ENCODE measurements at regions not wholly inside any gene's neighbourhood (a gene's known extent, or its start where the extent isn't known, plus 50 kb on each side); places are given as distances from the start of the nearest gene placed in this dataset.

GRCh38 chr19:28574212-28574611 lies 638.7 kb downstream of the UQCRFS1 start:
- no peak overlapping the region for H3K23ac ChIP-seq (ENCODE audit: insufficient read length, low read depth, low read length)
- H3T11ph ChIP-seq (ENCODE audit: low read length): no peak overlapping the region
- no peak overlapping the region for H3K18ac ChIP-seq (ENCODE audit: insufficient read length, low read depth, low read length)
- no peak overlapping the region for H2BK15ac ChIP-seq (ENCODE audit: low read depth, low read length)
- no peak overlapping the region for H4K91ac ChIP-seq (ENCODE audit: insufficient read length, low read depth, low read length)
- no peak overlapping the region for H3K14ac ChIP-seq (ENCODE audit: insufficient read depth, low read length)
- peaks cover 0 to 2% of the 10 kb centered on the region in 2 experiments; a peak in 1 of 5 replicates for H3K9me3 Mint-ChIP-seq
- peaks cover 2% of the 10 kb centered on the region; the same call in 1 of the 2 replicates for H3K4me1 ChIP-seq (ENCODE audit: insufficient read depth, low read length)
- H3K79me2 ChIP-seq (ENCODE audit: insufficient read depth, low read length): no peaks in the 10 kb centered on the region
- no peaks in the 10 kb centered on the region; a peak in 2 of 7 replicates for H3K36me3 Mint-ChIP-seq (ENCODE audit: insufficient read depth in 1 of 3, low read depth in 3 of 3)
- H2AFZ ChIP-seq (ENCODE audit: low read length): no peak overlapping the region
- H3K4me3 Mint-ChIP-seq: no peak overlapping the region
- no peaks in the 10 kb centered on the region for H3K79me1 ChIP-seq (ENCODE audit: insufficient read depth, low read depth, low read length, poor library complexity, severe bottlenecking)
- H4K8ac ChIP-seq (replicated peaks; ENCODE audit: insufficient read length, low read depth, low read length): no peak overlapping the region
- no peak overlapping the region for H2BK12ac ChIP-seq (ENCODE audit: insufficient read length, low read depth, low read length)
- H4K20me1 ChIP-seq (ENCODE audit: control insufficient read depth, insufficient read depth, insufficient read length): no peaks in the 10 kb centered on the region
- no peak overlapping the region for H4K5ac ChIP-seq (ENCODE audit: insufficient read length, low read depth, low read length)
- no peak overlapping the region for H2BK5ac ChIP-seq (ENCODE audit: insufficient read length, low read length)
- H3K23me2 ChIP-seq (ENCODE audit: insufficient read length, low read depth, low read length, poor library complexity, severe bottlenecking): no peaks in the 10 kb centered on the region
- WGBS (ENCODE audit: extremely low coverage, insufficient read length, low lambda C conversion rate): no CpG with 5 or more reads among the region's 4 CpGs
- no peak overlapping the region for H3K56ac ChIP-seq (ENCODE audit: insufficient read length, low read depth, low read length)
- no peak overlapping the region for H2BK20ac ChIP-seq (ENCODE audit: low read depth, low read length, poor library complexity, severe bottlenecking)
- no peak overlapping the region for H3K9ac ChIP-seq (ENCODE audit: extremely low read depth, insufficient read length, low read length)
- no peak overlapping the region for H3K4me2 ChIP-seq (ENCODE audit: insufficient read depth, insufficient read length, low read length)
- no peak for TF ChIP-seq CTCF (conservative IDR thresholded peaks at IDR 0.05)
- H3K27ac Mint-ChIP-seq: no peak overlapping the region
- H3K9me3 ChIP-seq (ENCODE audit: control insufficient read depth, low read depth, low read length): no peaks in the 10 kb centered on the region
- H2BK120ac ChIP-seq (ENCODE audit: low read depth, low read length, poor library complexity, severe bottlenecking): no peak overlapping the region
- DNase-seq: no peak
- H3K27me3 Mint-ChIP-seq (ENCODE audit: low read depth): no peaks in the 10 kb centered on the region; the same call in 1 of the 2 replicates
- no peak overlapping the region for H3K27ac ChIP-seq (ENCODE audit: insufficient read length, low read depth, low read length)
- peaks cover 15 to 20% of the 10 kb centered on the region in 2 experiments for H3K4me1 Mint-ChIP-seq
- no peaks in the 10 kb centered on the region for H3K27me3 ChIP-seq (ENCODE audit: insufficient read depth, low read length)
- H2AK5ac ChIP-seq (ENCODE audit: insufficient read length, low read length): no peak overlapping the region
- H3K4ac ChIP-seq (ENCODE audit: low read depth, low read length): no peak overlapping the region
